B cell (primary cell): ENCODE measurements at regions not wholly inside any gene's neighbourhood (a gene's known extent, or its start where the extent isn't known, plus 50 kb on each side); places are given as distances from the start of the nearest gene placed in this dataset.
"Not testable (repeated sequence)": the region's sequence is repeated elsewhere in the genome, so short reads cannot be mapped to it uniquely, and the experiment has no call there.

Experiments used
- ATAC-seq: fragments of 200-7000 bp; cut with Tn5 transposase; one replicate; pipeline ENCODE4 v1.10.0; 2021; ENCODE audit warnings: low read depth, mild to moderate bottlenecking, moderate number of reproducible peaks, moderate library complexity
- CTCF ChIA-PET: fragments of 350-600 bp; sonication (Branson Sonifier 250); formaldehyde crosslinking; loops from one replicate; lab custom pipeline; 2021; ENCODE audit warnings: antibody characterized with exemption, inconsistent platforms; lab: Charles Lee
- POLR2A ChIA-PET: fragments of 350-600 bp; sonication (Branson Sonifier 250); formaldehyde crosslinking; loops from one replicate; lab custom pipeline; 2021; ENCODE audit warnings: antibody characterized with exemption; lab: Charles Lee
- DNase-seq: peaks from one replicate; pipeline ENCODE4 v3.0.0; 2013
- H2AFZ ChIP-seq: 2 replicates; pipeline ENCODE4 v1.6.1; 2012; ENCODE audit warnings: mild to moderate bottlenecking, low read depth, low read length; ENCODE audit not compliant: insufficient read depth, poor library complexity, severe bottlenecking
- H3K27ac ChIP-seq, 2 donors: 1 replicate in 1 of 2; 2 replicates in 1 of 2; pipeline ENCODE4 v1.5.1; 2012 to 2013; ENCODE audit warnings: low read length in 2 of 2, mild to moderate bottlenecking in 2 of 2, moderate library complexity in 1 of 2
- H3K27me3 ChIP-seq, 4 experiments: fragments of 200-600 bp in 1 of 4; sonication (generic) in 1 of 4; replicated peaks in 1 of 4; 1 replicate in 2 of 4; 2 replicates in 2 of 4; pipeline versions ENCODE4 v1.6.1 to v1.7.0; 2013 to 2016; ENCODE audit warnings: low read length in 3 of 4, mild to moderate bottlenecking in 2 of 4, mixed read lengths in 1 of 4, moderate library complexity in 1 of 4; ENCODE audit not compliant: insufficient read depth in 4 of 4, control insufficient read depth in 3 of 4; ENCODE audit errors: control extremely low read depth in 1 of 4
- H3K36me3 ChIP-seq, 2 experiments: replicated peaks in 1 of 2; 1 replicate in 1 of 2; 2 replicates in 1 of 2; pipeline versions ENCODE4 v1.6.1 to v1.7.1; 2013; ENCODE audit warnings: low read length in 1 of 2; ENCODE audit not compliant: insufficient read depth in 2 of 2, control insufficient read depth in 1 of 2; ENCODE audit errors: control extremely low read depth in 1 of 2, extremely low read depth in 1 of 2
- H3K4me1 ChIP-seq, 2 donors: fragments of 200-600 bp in 1 of 2; sonication (generic) in 1 of 2; 1 replicate in 1 of 2; 2 replicates in 1 of 2; pipeline versions ENCODE4 v1.5.1 to v1.6.1; 2013 to 2017; ENCODE audit warnings: low read length in 2 of 2; ENCODE audit not compliant: control insufficient read depth in 2 of 2, insufficient read depth in 2 of 2
- H3K4me2 ChIP-seq: replicated peaks from 2 replicates; pipeline ENCODE3; 2012; ENCODE audit warnings: mild to moderate bottlenecking, low read depth, low read length; ENCODE audit not compliant: poor library complexity, severe bottlenecking
- H3K4me3 ChIP-seq, 5 experiments: fragments of 200-600 bp in 1 of 5; sonication (generic) in 1 of 5; 1 replicate in 3 of 5; 2 replicates in 2 of 5; pipeline versions ENCODE4 v1.5.1 to v1.7.0; 2011 to 2016; ENCODE audit warnings: low read length in 4 of 5, mild to moderate bottlenecking in 4 of 5, low read depth in 2 of 5, control low read depth in 1 of 5, moderate library complexity in 1 of 5; ENCODE audit not compliant: insufficient read depth in 1 of 5; ENCODE audit errors: control extremely low read depth in 1 of 5, extremely low read depth in 1 of 5
- H3K79me2 ChIP-seq: fragments of 200-600 bp; sonication (generic); one replicate; pipeline ENCODE4 v1.6.0; 2016; ENCODE audit warnings: low read length; ENCODE audit not compliant: control insufficient read depth, insufficient read depth
- H3K9ac ChIP-seq: fragments of 200-600 bp; sonication (generic); 2 replicates; pipeline ENCODE4 v1.6.1; 2017; ENCODE audit warnings: mild to moderate bottlenecking, low read length, moderate library complexity
- H3K9me3 ChIP-seq, 3 donors: one replicate each; pipeline versions ENCODE4 v1.6.1 to v1.7.1; 2013; ENCODE audit warnings: low read length in 2 of 3; ENCODE audit not compliant: control insufficient read depth in 2 of 3, insufficient read depth in 1 of 3; ENCODE audit errors: control extremely low read depth in 1 of 3
- H4K20me1 ChIP-seq: 2 replicates; pipeline ENCODE4 v1.6.0; 2012; ENCODE audit warnings: mild to moderate bottlenecking, low read length; ENCODE audit not compliant: insufficient read depth, control insufficient read depth, poor library complexity, severe bottlenecking
- H3K27ac Mint-ChIP-seq: one replicate; pipeline ENCODE4 v1.8.0; 2021; ENCODE audit warnings: mixed read lengths
- H3K27me3 Mint-ChIP-seq: one replicate; pipeline ENCODE4 v1.8.0; 2021; ENCODE audit warnings: mixed read lengths
- H3K4me1 Mint-ChIP-seq: one replicate; pipeline ENCODE4 v1.8.0; 2021; ENCODE audit warnings: mixed read lengths
- H3K4me3 Mint-ChIP-seq: one replicate; pipeline ENCODE4 v1.8.0; 2021; ENCODE audit warnings: mixed read lengths
- H3K9me3 Mint-ChIP-seq: one replicate; pipeline ENCODE4 v1.8.0; 2022; ENCODE audit warnings: mixed read lengths; ENCODE audit not compliant: insufficient read depth
- WGBS: methylation state at CpG from one replicate; pipeline ENCODE4 v1.1.5; 2013; ENCODE audit warnings: missing lambda C conversion rate; ENCODE audit not compliant: insufficient coverage; 5-methylcytosine and 5-hydroxymethylcytosine counted together
- intact Hi-C: fragments of 100-400 bp; cut with micrococcal nuclease; formaldehyde crosslinking; loops from one replicate; pipeline ENCODE4 v1.10.0; 2022

DNA sequence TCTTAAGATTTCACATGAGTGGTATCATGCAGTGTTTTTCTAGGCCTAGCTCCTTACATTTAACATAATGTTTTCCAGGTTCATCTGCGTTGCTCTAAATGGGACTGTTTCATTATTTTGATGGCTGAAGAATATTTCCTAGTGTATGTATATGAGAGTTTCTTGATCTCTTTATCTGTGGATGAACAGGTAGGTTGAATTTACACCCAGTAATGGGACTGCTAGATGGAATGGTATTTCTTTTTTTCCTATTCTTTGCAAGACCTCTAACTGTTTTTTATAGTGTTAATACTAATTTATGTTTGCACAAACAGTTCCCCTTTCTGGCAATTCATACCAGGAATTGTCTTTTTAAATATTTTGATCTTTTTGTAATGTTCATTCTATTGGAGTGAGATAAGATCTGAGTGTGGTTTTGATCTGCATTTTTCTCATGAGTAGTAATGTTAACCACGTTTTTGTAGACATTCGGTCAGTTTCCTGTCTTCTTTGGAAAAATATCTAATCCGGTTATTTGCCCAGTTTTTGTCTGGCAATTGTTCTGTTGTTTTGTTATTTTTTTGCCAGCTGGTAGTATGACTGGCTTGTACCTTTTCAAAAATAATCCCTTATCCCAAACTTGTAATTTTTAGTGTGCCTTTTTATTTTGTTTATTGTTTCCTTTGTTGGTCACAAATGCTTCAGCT is 157.1 kb downstream of the CCDC74A start:
- Mint-ChIP-seq H3K4me3 (peak overlapping the region; percentile 1), H3K4me1 (peaks cover 26% of the 10 kb centered on the region)
- H3K27ac ChIP-seq, H3K79me2 ChIP-seq, POLR2A ChIA-PET, H3K4me2 ChIP-seq, ATAC-seq, H3K27me3 Mint-ChIP-seq, DNase-seq, H3K9me3 ChIP-seq, H3K9ac ChIP-seq, H4K20me1 ChIP-seq, H2AFZ ChIP-seq, H3K4me3 ChIP-seq, H3K27ac Mint-ChIP-seq, H3K9me3 Mint-ChIP-seq, H3K36me3 ChIP-seq: not testable (repeated sequence)
- peaks cover 4 to 16% of the 10 kb centered on the region in 2 donors for H3K4me1 ChIP-seq
- H3K27me3 ChIP-seq, result peaks cover 0 to 16% (median 0%) of the 10 kb centered on the region in 4 experiments
- no CpG with 5 or more reads among the region's 4 CpGs for WGBS
- CTCF ChIA-PET, result interaction anchor here (2.1 kb wide), 1 partner anchor 12 kb away, joined by 9 read pairs; no protein-coding TSS in a partner anchor
- intact Hi-C loops, result loop anchor here (5.0 kb wide), 2 partner anchors 463 to 592 kb away; partner anchors contain the start of gene FAM168B

GRCh38 chr2:131686164-131686893 is 158.6 kb downstream of the CCDC74A start:
- H3K27me3 Mint-ChIP-seq, H4K20me1 ChIP-seq, H3K4me2 ChIP-seq, ATAC-seq, H3K4me3 ChIP-seq, H3K9ac ChIP-seq, H3K9me3 Mint-ChIP-seq, H3K9me3 ChIP-seq, H3K4me3 Mint-ChIP-seq, DNase-seq, H2AFZ ChIP-seq, H3K27ac Mint-ChIP-seq, H3K27ac ChIP-seq, POLR2A ChIA-PET, H3K36me3 ChIP-seq, H3K79me2 ChIP-seq, intact Hi-C loops: not testable (repeated sequence)
- H3K4me1 Mint-ChIP-seq, result peaks cover 18% of the 10 kb centered on the region
- WGBS, result 81% methylated on average over 3 of the region's 6 CpGs
- Histone ChIP-seq H3K4me1 (peaks cover 4 to 16% of the 10 kb centered on the region in 2 donors), H3K27me3 (peaks cover 0 to 13% (median 0%) of the 10 kb centered on the region in 4 experiments)
- CTCF ChIA-PET, result interaction anchor here (2.1 kb wide), 1 partner anchor 13 kb away, joined by 9 read pairs; no protein-coding TSS in a partner anchor

DNA sequence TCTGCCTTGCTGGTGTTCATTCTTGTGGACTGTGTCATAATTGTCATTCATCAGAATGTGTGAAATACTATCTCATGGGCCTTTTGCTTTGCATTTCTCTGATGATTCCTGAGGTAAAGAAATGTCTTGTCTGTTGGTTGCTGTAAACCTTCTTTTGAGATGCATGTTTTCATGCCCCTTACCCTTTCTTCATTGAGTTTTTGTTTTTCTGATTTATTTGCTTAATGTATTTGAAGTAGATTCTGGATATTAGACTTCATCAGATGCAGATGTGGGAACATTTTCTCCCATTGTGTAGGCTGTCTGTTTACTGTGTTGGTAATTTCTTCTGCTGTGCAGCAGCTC is 159.2 kb downstream of the CCDC74A start:
- H3K4me2 ChIP-seq, H3K9me3 Mint-ChIP-seq, DNase-seq, H3K4me3 ChIP-seq, POLR2A ChIA-PET, H3K4me3 Mint-ChIP-seq, H3K27me3 Mint-ChIP-seq, H3K9ac ChIP-seq, H3K27ac ChIP-seq, CTCF ChIA-PET, H3K79me2 ChIP-seq, H3K9me3 ChIP-seq, H3K27ac Mint-ChIP-seq, intact Hi-C loops, H4K20me1 ChIP-seq, ATAC-seq, H2AFZ ChIP-seq, H3K36me3 ChIP-seq: not testable (repeated sequence)
- peaks cover 0 to 10% (median 0%) of the 10 kb centered on the region in 4 experiments for H3K27me3 ChIP-seq
- H3K4me1 Mint-ChIP-seq, result peaks cover 15% of the 10 kb centered on the region
- peaks cover 2 to 13% of the 10 kb centered on the region in 2 donors for H3K4me1 ChIP-seq

GRCh38 chr2:131689066-131689465 is 161.4 kb downstream of the CCDC74A start:
- H3K4me1 Mint-ChIP-seq, ATAC-seq, H3K4me3 ChIP-seq, H3K27ac ChIP-seq, CTCF ChIA-PET, DNase-seq, H3K4me1 ChIP-seq, H3K4me3 Mint-ChIP-seq, H3K4me2 ChIP-seq, H3K27ac Mint-ChIP-seq, H2AFZ ChIP-seq, H3K9me3 Mint-ChIP-seq, POLR2A ChIA-PET, H3K27me3 Mint-ChIP-seq, H3K36me3 ChIP-seq, H3K9me3 ChIP-seq, intact Hi-C loops, H3K9ac ChIP-seq, H3K27me3 ChIP-seq, H4K20me1 ChIP-seq, H3K79me2 ChIP-seq: not testable (repeated sequence)
- no CpG with 5 or more reads among the region's 2 CpGs for WGBS
